Natural killer cell (primary cell): ENCODE measurements at regions not wholly inside any gene's neighbourhood (a gene's known extent, or its start where the extent isn't known, plus 50 kb on each side); places are given as distances from the start of the nearest gene placed in this dataset.
"Not testable (repeated sequence)": the region's sequence is repeated elsewhere in the genome, so short reads cannot be mapped to it uniquely, and the experiment has no call there.

Experiments used
- ATAC-seq, 3 donors: fragments of 150-1000 bp in 2 of 3; fragments of 200-7000 bp in 1 of 3; cut with Tn5 transposase; 1 replicate in 1 of 3; 2 replicates in 2 of 3; pipeline ENCODE4 v1.10.0; 2021; ENCODE audit warnings: mild to moderate bottlenecking in 2 of 3, moderate library complexity in 2 of 3
- DNase-seq, 2 donors: peaks; one replicate each; pipeline versions ENCODE4 v3.0.0 to v3.0.0-alpha.2; 2013 to 2021; ENCODE audit warnings: mixed read lengths in 1 of 2
- H3K27ac ChIP-seq: one replicate; pipeline ENCODE4 v1.5.1; 2013; ENCODE audit warnings: mild to moderate bottlenecking, low read length
- H3K27me3 ChIP-seq: one replicate; pipeline ENCODE4 v1.6.1; 2013; ENCODE audit warnings: low read length; ENCODE audit not compliant: control insufficient read depth, insufficient read depth
- H3K36me3 ChIP-seq: one replicate; pipeline ENCODE4 v1.6.1; 2013; ENCODE audit warnings: low read length; ENCODE audit not compliant: control insufficient read depth, insufficient read depth
- H3K4me1 ChIP-seq: one replicate; pipeline ENCODE4 v1.6.1; 2013; ENCODE audit warnings: low read length; ENCODE audit not compliant: control insufficient read depth, insufficient read depth
- H3K4me3 ChIP-seq: one replicate; pipeline ENCODE4 v1.5.1; 2013; ENCODE audit warnings: low read length
- H3K9me3 ChIP-seq: one replicate; pipeline ENCODE4 v1.6.1; 2013; ENCODE audit warnings: low read length; ENCODE audit not compliant: control insufficient read depth, insufficient read depth
- H3K27ac Mint-ChIP-seq, 2 donors: one replicate each; pipeline ENCODE4 v1.8.0; 2022; ENCODE audit warnings: mild to moderate bottlenecking in 2 of 2, mixed read lengths in 2 of 2, moderate library complexity in 1 of 2
- H3K27me3 Mint-ChIP-seq, 2 donors: one replicate each; pipeline ENCODE4 v1.8.0; 2022; ENCODE audit warnings: low read depth in 2 of 2, mixed read lengths in 2 of 2
- H3K36me3 Mint-ChIP-seq: one replicate; pipeline ENCODE4 v1.8.0; 2022; ENCODE audit warnings: mixed read lengths
- H3K4me1 Mint-ChIP-seq, 2 donors: one replicate each; pipeline ENCODE4 v1.8.0; 2022; ENCODE audit warnings: mixed read lengths in 2 of 2
- H3K4me3 Mint-ChIP-seq: one replicate; pipeline ENCODE4 v1.8.0; 2022; ENCODE audit warnings: mild to moderate bottlenecking, moderate library complexity, mixed read lengths
- H3K9me3 Mint-ChIP-seq, 2 donors: one replicate each; pipeline ENCODE4 v1.8.0; 2022; ENCODE audit warnings: mixed read lengths in 2 of 2
- CTCF ChIP-seq: fragments of 200-600 bp; IDR thresholded peaks from one replicate; pipeline ENCODE4 v1.8.0; 2022; ENCODE audit warnings: antibody characterized with exemption
- whole genome bisulfite sequencing: methylation state at CpG from one replicate; pipeline ENCODE4 v1.1.7; 2013; ENCODE audit warnings: missing lambda C conversion rate; ENCODE audit not compliant: insufficient coverage; 5-methylcytosine and 5-hydroxymethylcytosine counted together
- intact Hi-C: fragments of 100-400 bp; cut with micrococcal nuclease; formaldehyde crosslinking; loops from one replicate; pipeline ENCODE4 v1.14.2; 2022

DNA sequence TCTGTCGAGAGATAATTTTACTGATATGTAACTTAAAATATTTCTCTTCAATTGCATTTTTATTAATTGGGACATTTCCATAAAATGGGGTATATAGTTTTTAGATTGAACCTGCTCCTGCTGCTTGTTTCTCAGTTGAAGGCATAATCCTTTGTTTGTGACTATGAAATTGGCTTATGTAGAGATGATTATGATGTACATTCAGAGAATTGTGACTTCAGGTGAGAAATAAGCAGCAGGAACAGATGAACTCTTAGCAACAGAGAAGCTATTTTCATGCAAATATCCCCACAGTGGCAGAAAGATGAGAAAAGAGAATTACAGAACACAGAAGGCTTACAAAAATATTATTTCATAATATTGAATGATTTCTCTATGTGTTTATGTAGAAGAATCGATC is 1499.5 kb upstream of the ADGRL3 start:
- H3K4me3 Mint-ChIP-seq = no peak overlapping the region
- Histone ChIP-seq H3K27ac (no peak overlapping the region), H3K36me3 (no peaks in the 10 kb centered on the region), H3K9me3 (no peaks in the 10 kb centered on the region), H3K4me3 (no peak overlapping the region), H3K4me1 (no peaks in the 10 kb centered on the region), H3K27me3 (no peaks in the 10 kb centered on the region)
- DNase-seq (no peak), ATAC-seq (no peak)
- intact Hi-C loops = no loop called here
- H3K9me3 Mint-ChIP-seq = peaks cover 14 to 17% of the 10 kb centered on the region in 2 donors
- H3K27ac Mint-ChIP-seq = no peak overlapping the region
- TF ChIP-seq CTCF = no peak
- no peaks in the 10 kb centered on the region for H3K36me3 Mint-ChIP-seq
- no CpG with 5 or more reads among the region's 2 CpGs for WGBS
- H3K27me3 Mint-ChIP-seq = no peaks in the 10 kb centered on the region
- no peaks in the 10 kb centered on the region for H3K4me1 Mint-ChIP-seq

DNA sequence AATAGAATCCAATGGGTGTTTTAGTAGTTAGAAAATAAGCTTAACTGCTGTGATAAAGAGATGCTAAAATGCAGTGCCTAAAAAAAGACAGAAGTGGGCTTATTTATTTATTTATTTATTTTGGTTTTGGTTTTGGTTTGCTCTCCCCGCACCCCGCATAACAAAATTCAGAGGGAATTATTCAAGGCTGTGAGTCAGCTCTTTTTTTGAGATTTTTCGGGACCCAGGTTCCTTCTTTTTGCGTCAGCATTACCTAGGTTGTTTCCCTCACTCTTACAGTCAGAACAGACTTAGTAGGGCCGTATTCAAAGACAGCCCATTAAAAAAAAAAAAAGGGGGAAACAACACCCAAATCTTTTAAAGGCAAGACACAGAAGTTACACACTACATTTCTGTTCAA is 1495.5 kb upstream of the ADGRL3 start:
- no peak overlapping the region for H3K4me3 ChIP-seq
- H3K36me3 Mint-ChIP-seq = no peaks in the 10 kb centered on the region
- 18% methylated on average over 5 of the region's 5 CpGs for WGBS

DNA sequence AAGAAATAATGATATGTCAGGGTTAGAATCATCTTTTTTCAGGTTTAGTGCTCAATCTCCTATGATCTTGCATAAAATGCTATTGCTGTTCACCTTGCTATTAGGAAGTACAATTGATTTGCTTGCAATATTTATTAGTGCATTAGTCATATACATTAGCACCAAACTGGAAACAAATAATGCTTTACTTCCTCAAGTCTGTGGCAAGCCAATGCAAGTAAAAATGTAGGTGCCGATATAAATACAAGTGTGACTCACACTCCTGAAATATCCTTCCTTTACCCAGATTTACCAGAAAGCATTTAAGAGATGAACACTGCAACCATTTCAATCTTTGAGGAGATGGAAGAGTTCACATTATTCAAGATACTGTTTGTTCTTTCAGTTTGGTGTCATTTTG is 1487.7 kb upstream of the ADGRL3 start:
- no peak overlapping the region for H3K27ac Mint-ChIP-seq
- Histone ChIP-seq H3K9me3 (no peaks in the 10 kb centered on the region), H3K27me3 (no peaks in the 10 kb centered on the region), H3K36me3 (no peaks in the 10 kb centered on the region), H3K27ac (no peak overlapping the region), H3K4me1 (no peaks in the 10 kb centered on the region), H3K4me3 (no peak overlapping the region)
- no peak overlapping the region for H3K4me3 Mint-ChIP-seq
- intact Hi-C loops = no loop called here
- H3K4me1 Mint-ChIP-seq = no peaks in the 10 kb centered on the region
- DNase-seq (no peak), ATAC-seq (no peak)
- peaks cover 9% of the 10 kb centered on the region in 2 donors for H3K9me3 Mint-ChIP-seq
- H3K36me3 Mint-ChIP-seq = no peaks in the 10 kb centered on the region
- 100% methylated on average over 1 of the region's 1 CpG for whole genome bisulfite sequencing
- no peaks in the 10 kb centered on the region for H3K27me3 Mint-ChIP-seq
- no peak for TF ChIP-seq CTCF

More for the DNA sequence above, 1495.5 kb upstream of the ADGRL3 start:
- Histone ChIP-seq H3K36me3 (no peaks in the 10 kb centered on the region), H3K27ac (no peak overlapping the region), H3K4me1 (no peaks in the 10 kb centered on the region), H3K27me3 (no peaks in the 10 kb centered on the region), H3K9me3 (no peaks in the 10 kb centered on the region)
- H3K27me3 Mint-ChIP-seq = no peaks in the 10 kb centered on the region
- H3K4me1 Mint-ChIP-seq = no peaks in the 10 kb centered on the region
- DNase-seq (no peak), ATAC-seq (no peak)
- H3K4me3 Mint-ChIP-seq = no peak overlapping the region
- no peak for TF ChIP-seq CTCF
- H3K27ac Mint-ChIP-seq = no peak overlapping the region
- H3K9me3 Mint-ChIP-seq = peaks cover 15 to 18% of the 10 kb centered on the region in 2 donors
- intact Hi-C loops = no loop called here

GRCh38 chr4:59724286-59724685 is 1475.8 kb upstream of the ADGRL3 start:
- DNase-seq, H3K4me1 Mint-ChIP-seq, H3K4me3 ChIP-seq, H3K27me3 Mint-ChIP-seq, H3K27me3 ChIP-seq, H3K4me3 Mint-ChIP-seq, H3K27ac Mint-ChIP-seq, intact Hi-C loops, H3K4me1 ChIP-seq, H3K36me3 ChIP-seq, ATAC-seq, H3K27ac ChIP-seq, H3K9me3 ChIP-seq: not testable (repeated sequence)
- WGBS = 89% methylated on average over 9 of the region's 9 CpGs
- Mint-ChIP-seq H3K36me3 (peaks cover 13% of the 10 kb centered on the region), H3K9me3 (peaks cover 19 to 32% of the 10 kb centered on the region in 2 donors)
